ENCODE measurements at regions not wholly inside any gene's neighbourhood (a gene's known extent, or its start where the extent isn't known, plus 50 kb on each side); places are given as distances from the start of the nearest gene placed in this dataset.

- H3K4me1 ChIP-seq (ENCODE audit: control insufficient read depth in 1 of 2, insufficient read depth in 2 of 2, low read length in 2 of 2), result no peaks in the 10 kb centered on the region
- DNase-seq (no peak), ATAC-seq (ENCODE audit: low FRiP score) (no peak)
- intact Hi-C loops (cut with DNase I), result no loop called here
- 39 to 41% methylated on average over 3 of the region's 3 CpGs for WGBS, 2 donors
- no peak overlapping the region for H3K27ac ChIP-seq (ENCODE audit: low read depth in 1 of 2, low read length in 2 of 2)
- H3K36me3 ChIP-seq (ENCODE audit: control insufficient read depth in 1 of 2, insufficient read depth in 2 of 2, low read length in 1 of 2), result no peaks in the 10 kb centered on the region
- H3K4me3 ChIP-seq (ENCODE audit: low read length in 2 of 2), result no peak overlapping the region
- no peaks in the 10 kb centered on the region for H3K9me3 ChIP-seq (ENCODE audit: control insufficient read depth, low read length)
- H3K27me3 ChIP-seq (ENCODE audit: control insufficient read depth in 1 of 2, insufficient read depth in 2 of 2, low read length in 1 of 2), result no peaks in the 10 kb centered on the region
Measured at GRCh38 chr1:163427279-163427678, 105.5 kb downstream of the NUF2 start.

GRCh38 chr1:163436140-163436812 lies 114.5 kb downstream of the NUF2 start:
- no peaks in the 10 kb centered on the region for H3K4me1 ChIP-seq (ENCODE audit: control insufficient read depth in 1 of 2, insufficient read depth in 2 of 2, low read length in 2 of 2)
- H3K4me3 ChIP-seq (ENCODE audit: low read length in 2 of 2), result no peak overlapping the region
- H3K9me3 ChIP-seq (ENCODE audit: control insufficient read depth, low read length), result peaks cover 2% of the 10 kb centered on the region
- H3K36me3 ChIP-seq (ENCODE audit: control insufficient read depth in 1 of 2, insufficient read depth in 2 of 2, low read length in 1 of 2), result no peaks in the 10 kb centered on the region
- H3K27me3 ChIP-seq (ENCODE audit: control insufficient read depth in 1 of 2, insufficient read depth in 2 of 2, low read length in 1 of 2), result no peaks in the 10 kb centered on the region
- intact Hi-C loops (cut with DNase I), result no loop called here
- 34 to 37% methylated on average over 6 of the region's 6 CpGs for WGBS, 2 donors
- no peak for ATAC-seq (ENCODE audit: low FRiP score)
- no peak overlapping the region for H3K27ac ChIP-seq (ENCODE audit: low read depth in 1 of 2, low read length in 2 of 2)
- no peak for DNase-seq

GRCh38 chr1:163439471-163439870 lies 117.7 kb downstream of the NUF2 start:
- no peaks in the 10 kb centered on the region for H3K4me1 ChIP-seq (ENCODE audit: control insufficient read depth in 1 of 2, insufficient read depth in 2 of 2, low read length in 2 of 2)
- no peaks in the 10 kb centered on the region for H3K27me3 ChIP-seq (ENCODE audit: control insufficient read depth in 1 of 2, insufficient read depth in 2 of 2, low read length in 1 of 2)
- no peak overlapping the region for H3K4me3 ChIP-seq (ENCODE audit: low read length in 2 of 2)
- no peaks in the 10 kb centered on the region for H3K36me3 ChIP-seq (ENCODE audit: control insufficient read depth in 1 of 2, insufficient read depth in 2 of 2, low read length in 1 of 2)
- intact Hi-C loops (cut with DNase I), result no loop called here
- no peak for DNase-seq
- peaks cover 2% of the 10 kb centered on the region for H3K9me3 ChIP-seq (ENCODE audit: control insufficient read depth, low read length)
- ATAC-seq (ENCODE audit: low FRiP score), result no peak
- H3K27ac ChIP-seq (ENCODE audit: low read depth in 1 of 2, low read length in 2 of 2), result no peak overlapping the region
- 37% methylated on average over 6 of the region's 6 CpGs for WGBS, 2 donors

- WGBS, 2 donors, result 40 to 51% methylated on average over 4 of the region's 4 CpGs
- peaks cover 2% of the 10 kb centered on the region for H3K9me3 ChIP-seq (ENCODE audit: control insufficient read depth, low read length)
- no peaks in the 10 kb centered on the region for H3K27me3 ChIP-seq (ENCODE audit: control insufficient read depth in 1 of 2, insufficient read depth in 2 of 2, low read length in 1 of 2)
Measured at GRCh38 chr1:163440090-163440489, 118.3 kb downstream of the NUF2 start.

GRCh38 chr1:163442231-163442879 lies 120.6 kb downstream of the NUF2 start:
- H3K36me3 ChIP-seq (ENCODE audit: control insufficient read depth in 1 of 2, insufficient read depth in 2 of 2, low read length in 1 of 2), result no peaks in the 10 kb centered on the region
- H3K4me3 ChIP-seq (ENCODE audit: low read length in 2 of 2), result no peak overlapping the region
- H3K9me3 ChIP-seq (ENCODE audit: control insufficient read depth, low read length), result no peaks in the 10 kb centered on the region
- H3K4me1 ChIP-seq (ENCODE audit: control insufficient read depth in 1 of 2, insufficient read depth in 2 of 2, low read length in 2 of 2), result no peaks in the 10 kb centered on the region
- no peak for DNase-seq
- intact Hi-C loops (cut with DNase I), result no loop called here
- no peak for ATAC-seq (ENCODE audit: low FRiP score)
- WGBS, 2 donors, result 76% methylated on average over 4 of the region's 4 CpGs
- no peaks in the 10 kb centered on the region for H3K27me3 ChIP-seq (ENCODE audit: control insufficient read depth in 1 of 2, insufficient read depth in 2 of 2, low read length in 1 of 2)
- H3K27ac ChIP-seq (ENCODE audit: low read depth in 1 of 2, low read length in 2 of 2), result no peak overlapping the region

More at GRCh38 chr1:163440090-163440489, 118.3 kb downstream of the NUF2 start:
- DNase-seq, result no peak
- Histone ChIP-seq H3K36me3 (ENCODE audit: control insufficient read depth in 1 of 2, insufficient read depth in 2 of 2, low read length in 1 of 2) (no peaks in the 10 kb centered on the region), H3K4me1 (ENCODE audit: control insufficient read depth in 1 of 2, insufficient read depth in 2 of 2, low read length in 2 of 2) (no peaks in the 10 kb centered on the region), H3K4me3 (ENCODE audit: low read length in 2 of 2) (no peak overlapping the region), H3K27ac (ENCODE audit: low read depth in 1 of 2, low read length in 2 of 2) (no peak overlapping the region)
- no peak for ATAC-seq (ENCODE audit: low FRiP score)
- intact Hi-C loops (cut with DNase I), result no loop called here

GRCh38 chr1:163442895-163443294 lies 121.1 kb downstream of the NUF2 start:
- no peak for DNase-seq

GRCh38 chr1:163443863-163444262 lies 122.1 kb downstream of the NUF2 start:
- DNase-seq, result no peak

More at GRCh38 chr1:163442895-163443294, 121.1 kb downstream of the NUF2 start:
- Histone ChIP-seq H3K36me3 (ENCODE audit: control insufficient read depth in 1 of 2, insufficient read depth in 2 of 2, low read length in 1 of 2) (no peaks in the 10 kb centered on the region), H3K27me3 (ENCODE audit: control insufficient read depth in 1 of 2, insufficient read depth in 2 of 2, low read length in 1 of 2) (no peaks in the 10 kb centered on the region), H3K9me3 (ENCODE audit: control insufficient read depth, low read length) (no peaks in the 10 kb centered on the region), H3K4me3 (ENCODE audit: low read length in 2 of 2) (no peak overlapping the region), H3K27ac (ENCODE audit: low read depth in 1 of 2, low read length in 2 of 2) (no peak overlapping the region), H3K4me1 (ENCODE audit: control insufficient read depth in 1 of 2, insufficient read depth in 2 of 2, low read length in 2 of 2) (no peaks in the 10 kb centered on the region)
- intact Hi-C loops (cut with DNase I), result no loop called here
- 41 to 52% methylated on average over 7 of the region's 7 CpGs for WGBS, 2 donors
- ATAC-seq (ENCODE audit: low FRiP score), result no peak

GRCh38 chr1:163444665-163445064 lies 122.9 kb downstream of the NUF2 start:
- no peaks in the 10 kb centered on the region for H3K27me3 ChIP-seq (ENCODE audit: control insufficient read depth in 1 of 2, insufficient read depth in 2 of 2, low read length in 1 of 2)
- H3K27ac ChIP-seq (ENCODE audit: low read depth in 1 of 2, low read length in 2 of 2), result no peak overlapping the region
- DNase-seq, result no peak
- no peak for ATAC-seq (ENCODE audit: low FRiP score)
- 40 to 49% methylated on average over 2 of the region's 2 CpGs for WGBS, 2 donors
- intact Hi-C loops (cut with DNase I), result no loop called here
- no peak overlapping the region for H3K4me3 ChIP-seq (ENCODE audit: low read length in 2 of 2)
- H3K9me3 ChIP-seq (ENCODE audit: control insufficient read depth, low read length), result no peaks in the 10 kb centered on the region
- no peaks in the 10 kb centered on the region for H3K4me1 ChIP-seq (ENCODE audit: control insufficient read depth in 1 of 2, insufficient read depth in 2 of 2, low read length in 2 of 2)
- H3K36me3 ChIP-seq (ENCODE audit: control insufficient read depth in 1 of 2, insufficient read depth in 2 of 2, low read length in 1 of 2), result no peaks in the 10 kb centered on the region

More at GRCh38 chr1:163443863-163444262, 122.1 kb downstream of the NUF2 start:
- no peak overlapping the region for H3K27ac ChIP-seq (ENCODE audit: low read depth in 1 of 2, low read length in 2 of 2)
- intact Hi-C loops (cut with DNase I), result no loop called here
- no peaks in the 10 kb centered on the region for H3K4me1 ChIP-seq (ENCODE audit: control insufficient read depth in 1 of 2, insufficient read depth in 2 of 2, low read length in 2 of 2)
- H3K27me3 ChIP-seq (ENCODE audit: control insufficient read depth in 1 of 2, insufficient read depth in 2 of 2, low read length in 1 of 2), result no peaks in the 10 kb centered on the region
- no peaks in the 10 kb centered on the region for H3K9me3 ChIP-seq (ENCODE audit: control insufficient read depth, low read length)
- no peak for ATAC-seq (ENCODE audit: low FRiP score)
- 80 to 85% methylated on average over 4 of the region's 4 CpGs for WGBS, 2 donors
- H3K4me3 ChIP-seq (ENCODE audit: low read length in 2 of 2), result no peak overlapping the region
- H3K36me3 ChIP-seq (ENCODE audit: control insufficient read depth in 1 of 2, insufficient read depth in 2 of 2, low read length in 1 of 2), result no peaks in the 10 kb centered on the region

- ATAC-seq (ENCODE audit: low FRiP score), result no peak
- no peaks in the 10 kb centered on the region for H3K27me3 ChIP-seq (ENCODE audit: control insufficient read depth in 1 of 2, insufficient read depth in 2 of 2, low read length in 1 of 2)
- H3K9me3 ChIP-seq (ENCODE audit: control insufficient read depth, low read length), result no peaks in the 10 kb centered on the region
- no peak overlapping the region for H3K27ac ChIP-seq (ENCODE audit: low read depth in 1 of 2, low read length in 2 of 2)
- no peak overlapping the region for H3K4me3 ChIP-seq (ENCODE audit: low read length in 2 of 2)
- no peaks in the 10 kb centered on the region for H3K4me1 ChIP-seq (ENCODE audit: control insufficient read depth in 1 of 2, insufficient read depth in 2 of 2, low read length in 2 of 2)
- no peaks in the 10 kb centered on the region for H3K36me3 ChIP-seq (ENCODE audit: control insufficient read depth in 1 of 2, insufficient read depth in 2 of 2, low read length in 1 of 2)
- no peak for DNase-seq
- intact Hi-C loops (cut with DNase I), result no loop called here
Measured at GRCh38 chr1:163450986-163451385, 129.2 kb downstream of the NUF2 start.
